OCI-LY1 (cell line): ENCODE measurements at regions not wholly inside any gene's neighbourhood (a gene's known extent, or its start where the extent isn't known, plus 50 kb on each side); places are given as distances from the start of the nearest gene placed in this dataset.

Experiments
- H2AFZ ChIP-seq: fragments of 200-600 bp; sonication (generic), shearing (Covaris generic); 2 replicates; pipeline ENCODE4 v1.6.0; 2014; ENCODE audit warnings: antibody characterized with exemption, mild to moderate bottlenecking, low read length
- H3F3A ChIP-seq: fragments of 200-600 bp; sonication (generic), shearing (Covaris generic); 2 replicates; pipeline ENCODE4 v1.6.0; 2014; ENCODE audit warnings: mild to moderate bottlenecking, antibody characterized with exemption, low read length, moderate library complexity; ENCODE audit not compliant: insufficient read depth
- H3K27ac ChIP-seq: fragments of 200-600 bp; sonication (generic); 2 replicates; pipeline ENCODE4 v1.5.1; 2014; ENCODE audit warnings: low read length, mixed run types, mild to moderate bottlenecking, low read depth; ENCODE audit not compliant: poor library complexity, severe bottlenecking
- H3K27me3 ChIP-seq: fragments of 200-600 bp; sonication (generic); 2 replicates; pipeline ENCODE4 v1.6.0; 2014; ENCODE audit warnings: antibody characterized with exemption, mild to moderate bottlenecking, low read length, moderate library complexity; ENCODE audit not compliant: insufficient read depth
- H3K36me3 ChIP-seq: fragments of 200-600 bp; sonication (generic); 2 replicates; pipeline ENCODE4 v1.6.1; 2014; ENCODE audit warnings: mild to moderate bottlenecking, antibody characterized with exemption, low read length, moderate library complexity, mixed read lengths; ENCODE audit not compliant: insufficient read depth
- H3K4me1 ChIP-seq: fragments of 200-600 bp; sonication (generic); 2 replicates; pipeline ENCODE4 v1.5.1; 2014; ENCODE audit warnings: mild to moderate bottlenecking, low read length, moderate library complexity; ENCODE audit not compliant: insufficient read depth, severe bottlenecking
- H3K4me2 ChIP-seq: fragments of 200-600 bp; sonication (generic), shearing (Covaris generic); 2 replicates; pipeline ENCODE4 v1.6.1; 2014; ENCODE audit warnings: low read length
- H3K4me3 ChIP-seq: fragments of 200-600 bp; sonication (generic); 2 replicates; pipeline ENCODE4 v1.5.1; 2014; ENCODE audit warnings: low read length, low read depth, mild to moderate bottlenecking, mixed read lengths; ENCODE audit not compliant: poor library complexity, severe bottlenecking
- H3K79me2 ChIP-seq: fragments of 200-600 bp; shearing (Covaris generic); 2 replicates; pipeline ENCODE4 v1.6.1; 2016; ENCODE audit warnings: mixed run types, low read length, mixed read lengths; ENCODE audit not compliant: insufficient read depth
- H3K9ac ChIP-seq: fragments of 200-600 bp; sonication (generic), shearing (Covaris generic); 2 replicates; pipeline ENCODE4 v1.6.1; 2014; ENCODE audit warnings: mild to moderate bottlenecking, low read length, mixed read lengths
- H3K9me2 ChIP-seq: fragments of 200-600 bp; sonication (generic), shearing (Covaris generic); 2 replicates; pipeline ENCODE4 v1.6.1; 2014; ENCODE audit warnings: low read depth, mild to moderate bottlenecking, low read length, mixed read lengths
- H3K9me3 ChIP-seq: fragments of 200-600 bp; shearing (Covaris generic); 2 replicates; pipeline ENCODE4 v1.6.1; 2014; ENCODE audit warnings: low read length, mixed read lengths
- H4K20me1 ChIP-seq: fragments of 200-600 bp; sonication (generic), shearing (Covaris generic); 2 replicates; pipeline ENCODE4 v1.6.0; 2016; ENCODE audit warnings: mild to moderate bottlenecking, low read length; ENCODE audit not compliant: insufficient read depth
- EZH2 ChIP-seq: fragments of 200-600 bp; sonication (generic), shearing (Covaris generic); IDR thresholded peaks from 2 replicates; pipeline ENCODE4 v1.8.0; 2017; ENCODE audit warnings: borderline replicate concordance, mixed run types, mild to moderate bottlenecking, antibody characterized with exemption, low read length, moderate library complexity, mixed read lengths
- TF ChIP-seq, protein P1 (sequence below): fragments of 200-600 bp; sonication (generic), shearing (Covaris generic); IDR thresholded peaks from 2 replicates; pipeline ENCODE4 v1.5.1; 2017; ENCODE audit warnings: mild to moderate bottlenecking, antibody characterized with exemption, low read length, moderate library complexity, mixed read lengths

DNA sequence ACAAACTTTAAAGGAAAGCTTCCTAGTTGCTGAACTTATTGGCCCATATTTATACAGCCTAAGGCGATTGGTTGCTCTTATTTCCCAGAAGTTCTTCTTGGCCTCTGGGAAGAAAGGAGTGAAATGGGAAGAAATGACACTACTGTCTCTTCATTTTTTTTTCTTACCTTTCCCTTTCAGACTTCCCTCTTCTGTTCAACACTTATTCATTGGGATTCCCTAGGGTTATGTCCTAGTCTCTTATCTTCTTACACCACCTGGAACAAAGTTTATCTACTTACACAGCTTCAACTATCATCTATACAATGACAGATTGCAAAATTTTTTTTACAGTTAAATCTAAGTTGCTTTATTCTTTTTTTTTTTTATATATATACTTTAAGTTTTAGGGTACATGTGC, 68.0 kb downstream of the SNX12 start:
- Histone ChIP-seq H3K9me2 (no peaks in the 10 kb centered on the region), H3K4me2 (no peak overlapping the region), H3K4me1 (no peaks in the 10 kb centered on the region), H3K79me2 (no peaks in the 10 kb centered on the region), H3K9ac (no peak overlapping the region), H4K20me1 (no peaks in the 10 kb centered on the region), H3K27ac (no peak overlapping the region), H2AFZ (no peak overlapping the region), H3K27me3 (no peaks in the 10 kb centered on the region), H3K9me3 (no peaks in the 10 kb centered on the region), H3K4me3 (no peak overlapping the region), H3F3A (no peaks in the 10 kb centered on the region), H3K36me3 (no peaks in the 10 kb centered on the region)
- TF ChIP-seq, protein P1, sequence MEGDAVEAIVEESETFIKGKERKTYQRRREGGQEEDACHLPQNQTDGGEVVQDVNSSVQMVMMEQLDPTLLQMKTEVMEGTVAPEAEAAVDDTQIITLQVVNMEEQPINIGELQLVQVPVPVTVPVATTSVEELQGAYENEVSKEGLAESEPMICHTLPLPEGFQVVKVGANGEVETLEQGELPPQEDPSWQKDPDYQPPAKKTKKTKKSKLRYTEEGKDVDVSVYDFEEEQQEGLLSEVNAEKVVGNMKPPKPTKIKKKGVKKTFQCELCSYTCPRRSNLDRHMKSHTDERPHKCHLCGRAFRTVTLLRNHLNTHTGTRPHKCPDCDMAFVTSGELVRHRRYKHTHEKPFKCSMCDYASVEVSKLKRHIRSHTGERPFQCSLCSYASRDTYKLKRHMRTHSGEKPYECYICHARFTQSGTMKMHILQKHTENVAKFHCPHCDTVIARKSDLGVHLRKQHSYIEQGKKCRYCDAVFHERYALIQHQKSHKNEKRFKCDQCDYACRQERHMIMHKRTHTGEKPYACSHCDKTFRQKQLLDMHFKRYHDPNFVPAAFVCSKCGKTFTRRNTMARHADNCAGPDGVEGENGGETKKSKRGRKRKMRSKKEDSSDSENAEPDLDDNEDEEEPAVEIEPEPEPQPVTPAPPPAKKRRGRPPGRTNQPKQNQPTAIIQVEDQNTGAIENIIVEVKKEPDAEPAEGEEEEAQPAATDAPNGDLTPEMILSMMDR, result no peak
- no peak for TF ChIP-seq EZH2

DNA sequence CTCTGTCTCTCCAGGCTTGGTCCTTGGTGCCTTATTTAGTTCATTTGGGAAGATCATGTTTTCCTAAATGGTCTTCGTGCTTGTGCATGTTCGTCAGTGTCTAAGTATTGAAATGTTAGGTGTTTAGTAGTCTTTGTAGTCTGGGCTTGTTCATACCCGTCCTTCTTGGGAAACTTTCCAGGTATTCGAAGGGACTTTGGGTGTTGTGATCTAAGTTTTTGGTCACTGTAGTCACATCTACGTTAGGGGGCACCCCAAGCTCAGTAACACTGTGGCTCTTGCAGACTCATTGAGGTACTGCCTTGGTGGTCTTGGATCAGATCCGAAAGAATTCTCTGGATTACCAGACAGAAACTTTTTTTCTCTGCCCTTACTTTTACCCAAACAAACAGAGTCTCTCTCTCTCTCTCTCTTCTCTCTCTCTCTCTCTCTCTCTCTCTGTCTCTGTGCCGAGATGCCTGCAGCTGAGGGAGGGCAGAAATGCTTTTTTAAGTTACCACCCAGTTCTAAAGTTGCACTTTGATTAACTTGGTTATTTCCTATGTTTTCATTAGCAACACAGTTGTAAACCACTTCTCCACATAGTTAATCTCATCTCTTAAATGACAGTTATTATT, 67.6 kb upstream of the SLC7A3 start:
- Histone ChIP-seq H3K4me1 (no peaks in the 10 kb centered on the region), H3K27me3 (no peaks in the 10 kb centered on the region), H3K9ac (no peak overlapping the region), H3K79me2 (no peaks in the 10 kb centered on the region), H3K9me3 (no peaks in the 10 kb centered on the region), H3K9me2 (no peaks in the 10 kb centered on the region), H3K36me3 (no peaks in the 10 kb centered on the region), H3K4me3 (no peak overlapping the region), H3K27ac (no peak overlapping the region), H2AFZ (no peak overlapping the region), H3K4me2 (no peak overlapping the region), H3F3A (no peaks in the 10 kb centered on the region), H4K20me1 (no peaks in the 10 kb centered on the region)
- no peak for TF ChIP-seq EZH2
- TF ChIP-seq, protein P1, result peak; percentile 49

DNA sequence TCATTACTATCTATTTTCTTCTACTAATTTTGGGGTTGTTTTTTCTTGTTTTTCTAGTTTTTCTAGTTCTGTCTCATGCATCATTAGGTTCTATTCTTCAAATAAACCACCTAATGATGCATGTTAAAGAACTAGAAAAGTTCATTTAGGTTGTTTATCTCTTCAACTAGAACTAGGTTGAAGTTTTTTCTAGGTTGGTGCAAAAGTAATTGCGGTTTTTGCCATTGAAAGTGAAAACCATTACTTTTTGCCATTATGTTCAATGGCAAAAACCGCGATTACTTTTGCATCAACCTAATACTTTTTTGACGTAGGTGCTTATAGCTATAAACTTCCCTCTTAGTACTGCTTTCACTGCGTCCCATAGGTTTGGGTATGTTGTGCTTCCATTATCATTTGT, 64.4 kb upstream of the SLC7A3 start:
- no peaks in the 10 kb centered on the region for H3F3A ChIP-seq
- TF ChIP-seq EZH2, result no peak
- TF ChIP-seq, protein P1, result no peak
- no peaks in the 10 kb centered on the region for H3K4me1 ChIP-seq
- H3K27ac ChIP-seq, result no peak overlapping the region
- no peaks in the 10 kb centered on the region for H3K9me3 ChIP-seq
- H3K9ac ChIP-seq, result no peak overlapping the region
- no peaks in the 10 kb centered on the region for H4K20me1 ChIP-seq
- no peak overlapping the region for H3K4me2 ChIP-seq
- H3K27me3 ChIP-seq, result no peaks in the 10 kb centered on the region
- H3K36me3 ChIP-seq, result no peaks in the 10 kb centered on the region
- no peak overlapping the region for H2AFZ ChIP-seq
- H3K79me2 ChIP-seq, result no peaks in the 10 kb centered on the region
- no peak overlapping the region for H3K4me3 ChIP-seq
- no peaks in the 10 kb centered on the region for H3K9me2 ChIP-seq
